Thyroid gland (tissue), 4 donors: ENCODE measurements at regions not wholly inside any gene's neighbourhood (a gene's known extent, or its start where the extent isn't known, plus 50 kb on each side); places are given as distances from the start of the nearest gene placed in this dataset.

Source experiments
- DNase-seq, 2 donors: peaks; one replicate each; pipeline ENCODE4 v3.0.0-alpha.2; 2019
- H3K27ac ChIP-seq, 3 donors: fragments of 200-600 bp; sonication (generic); 1 replicate in 2 of 3; 2 replicates in 1 of 3; pipeline ENCODE4 v1.5.1; 2016 to 2019; ENCODE audit warnings: mild to moderate bottlenecking in 1 of 3, moderate library complexity in 1 of 3
- H3K27me3 ChIP-seq: fragments of 200-600 bp; sonication (generic); one replicate; pipeline ENCODE4 v1.5.1; 2019
- H3K36me3 ChIP-seq, 2 donors: fragments of 200-600 bp; sonication (generic); one replicate each; pipeline ENCODE4 v1.5.1; 2016 to 2019
- H3K4me1 ChIP-seq, 2 donors: fragments of 200-600 bp; sonication (generic); one replicate each; pipeline ENCODE4 v1.5.1; 2017 to 2019
- H3K4me3 ChIP-seq, 3 donors: fragments of 200-600 bp; sonication (generic); replicated peaks in 1 of 3; 1 replicate in 2 of 3; 2 replicates in 1 of 3; pipeline ENCODE4 v1.5.1; 2016; ENCODE audit warnings: mild to moderate bottlenecking in 1 of 3
- H3K9me3 ChIP-seq: fragments of 200-600 bp; sonication (generic); one replicate; pipeline ENCODE4 v1.5.1; 2017
- CTCF ChIP-seq, 6 experiments: fragments of 200-600 bp in 3 of 6; fragments of 450-650 bp in 3 of 6; sonication (generic) in 3 of 6; IDR thresholded peaks; one replicate each; pipeline ENCODE4 v1.5.1; 2016 to 2019; ENCODE audit warnings: antibody characterized with exemption in 6 of 6, mild to moderate bottlenecking in 2 of 6, inconsistent platforms in 1 of 6, moderate library complexity in 1 of 6
- POLR2A ChIP-seq, 2 donors: fragments of 450-650 bp; IDR thresholded peaks; one replicate each; pipeline ENCODE4 v1.6.1; 2017; ENCODE audit warnings: antibody characterized with exemption in 2 of 2, mild to moderate bottlenecking in 2 of 2, moderate library complexity in 1 of 2
- WGBS, 2 donors: methylation state at CpG; one replicate each; pipeline ENCODE4 v1.1.5; 2017; 5-methylcytosine and 5-hydroxymethylcytosine counted together
- intact Hi-C: fragments of 100-400 bp; cut with DNase I; formaldehyde crosslinking; loops from one replicate; pipeline ENCODE4 v1.15.1; 2023

DNA sequence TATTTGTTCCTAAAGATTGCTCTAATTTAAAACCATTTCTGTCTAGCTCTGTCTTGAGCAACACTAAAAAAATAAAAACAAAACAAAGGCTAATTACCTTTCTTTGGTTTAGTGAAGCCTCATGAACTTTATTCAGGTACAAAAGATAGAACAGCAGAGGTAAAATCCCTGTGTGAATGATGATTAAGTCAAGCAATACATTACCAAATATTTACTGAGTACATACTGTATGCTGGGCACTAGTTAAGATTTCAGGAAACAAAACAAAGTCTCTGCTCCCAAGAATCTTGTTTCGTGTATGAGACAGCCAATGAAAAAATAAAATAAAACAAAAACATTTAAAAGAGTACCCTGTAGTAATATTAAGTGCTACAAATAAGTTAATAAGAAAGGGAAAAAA is 257.5 kb downstream of the RND3 start:
- Histone ChIP-seq H3K36me3 (no peaks in the 10 kb centered on the region), H3K4me3 (no peak overlapping the region), H3K27me3 (no peaks in the 10 kb centered on the region), H3K27ac (no peak overlapping the region), H3K9me3 (no peaks in the 10 kb centered on the region), H3K4me1 (no peaks in the 10 kb centered on the region)
- intact Hi-C loops = no loop called here
- DNase-seq = no peak
- TF ChIP-seq CTCF (IDR thresholded peaks at IDR 0.05) (no peak), POLR2A (IDR thresholded peaks at IDR 0.05) (no peak)
- 45 to 84% methylated on average over 1 of the region's 1 CpG for whole genome bisulfite sequencing, 2 donors

GRCh38 chr2:150228936-150229335 is 258.5 kb downstream of the RND3 start:
- no peaks in the 10 kb centered on the region for H3K27me3 ChIP-seq
- no peak overlapping the region for H3K4me3 ChIP-seq
- intact Hi-C loops = no loop called here
- TF ChIP-seq POLR2A (IDR thresholded peaks at IDR 0.05) (no peak), CTCF (IDR thresholded peaks at IDR 0.05) (no peak)
- DNase-seq = no peak
- H3K4me1 ChIP-seq = no peaks in the 10 kb centered on the region
- no peaks in the 10 kb centered on the region for H3K9me3 ChIP-seq
- no peak overlapping the region for H3K27ac ChIP-seq
- H3K36me3 ChIP-seq = no peaks in the 10 kb centered on the region
- 58 to 73% methylated on average over 1 of the region's 1 CpG for WGBS, 2 donors

DNA sequence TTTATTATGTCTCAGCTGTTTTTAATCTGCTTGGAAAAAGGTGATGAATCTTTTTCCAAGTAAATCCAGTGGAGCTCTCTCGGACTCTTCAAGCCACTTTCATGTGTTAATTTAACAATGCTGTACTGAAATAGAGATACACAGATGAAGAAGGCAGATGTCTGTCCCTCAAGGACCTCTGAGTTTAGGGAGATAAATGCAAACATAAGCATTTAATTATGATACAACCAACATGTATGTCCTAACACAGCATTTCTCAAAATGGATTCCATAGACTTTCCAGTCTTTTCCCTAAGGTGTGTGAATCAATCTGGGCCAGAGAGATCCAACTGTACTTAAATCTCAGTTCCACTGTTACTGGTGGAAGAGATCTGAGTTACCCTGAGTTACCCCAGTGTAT is 262.4 kb downstream of the RND3 start:
- no peak for DNase-seq
- TF ChIP-seq CTCF (IDR thresholded peaks at IDR 0.05) (no peak), POLR2A (IDR thresholded peaks at IDR 0.05) (no peak)
- Histone ChIP-seq H3K4me3 (no peak overlapping the region), H3K9me3 (no peaks in the 10 kb centered on the region), H3K4me1 (no peaks in the 10 kb centered on the region), H3K36me3 (no peaks in the 10 kb centered on the region), H3K27me3 (no peaks in the 10 kb centered on the region), H3K27ac (no peak overlapping the region)
- WGBS, 2 donors = 89 to 91% methylated on average over 1 of the region's 1 CpG
- intact Hi-C loops = no loop called here

DNA sequence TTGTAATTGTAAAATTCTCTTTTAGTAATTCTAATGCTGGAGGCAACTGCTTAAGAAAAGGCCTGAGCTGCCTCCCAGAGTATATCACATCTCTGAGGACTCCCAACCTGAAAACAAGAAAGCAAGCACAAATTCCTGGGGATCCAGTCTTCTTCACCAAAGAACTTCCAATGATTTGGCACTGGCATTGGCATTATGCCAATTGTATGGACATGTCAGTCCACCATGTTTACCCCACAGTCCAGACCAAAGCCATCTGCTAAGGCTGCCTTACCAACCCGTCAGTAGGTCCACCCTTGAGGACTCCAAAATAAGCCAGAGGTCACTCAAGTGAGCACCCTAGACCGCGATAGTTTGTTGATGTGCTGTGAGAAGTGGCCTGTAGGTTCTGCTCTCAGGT is 263.1 kb downstream of the RND3 start:
- no peak for DNase-seq
- Histone ChIP-seq H3K27ac (no peak overlapping the region), H3K36me3 (no peaks in the 10 kb centered on the region), H3K9me3 (no peaks in the 10 kb centered on the region), H3K27me3 (no peaks in the 10 kb centered on the region), H3K4me3 (no peak overlapping the region), H3K4me1 (no peaks in the 10 kb centered on the region)
- TF ChIP-seq CTCF (IDR thresholded peaks at IDR 0.05) (no peak), POLR2A (IDR thresholded peaks at IDR 0.05) (no peak)
- intact Hi-C loops = no loop called here
- WGBS, 2 donors = 90 to 95% methylated on average over 3 of the region's 3 CpGs

GRCh38 chr2:150222942-150223341 is 264.5 kb downstream of the RND3 start:
- intact Hi-C loops = no loop called here
- no peak for TF ChIP-seq CTCF (IDR thresholded peaks at IDR 0.05)
- TF ChIP-seq POLR2A (IDR thresholded peaks at IDR 0.05) = no peak
- Histone ChIP-seq H3K4me1 (no peaks in the 10 kb centered on the region), H3K4me3 (no peak overlapping the region), H3K36me3 (no peaks in the 10 kb centered on the region), H3K27me3 (no peaks in the 10 kb centered on the region), H3K9me3 (no peaks in the 10 kb centered on the region), H3K27ac (no peak overlapping the region)
- DNase-seq = no peak
- 91 to 95% methylated on average over 5 of the region's 5 CpGs for WGBS, 2 donors
